Endothelial cell of hepatic sinusoid (primary cell): ENCODE measurements at regions not wholly inside any gene's neighbourhood (a gene's known extent, or its start where the extent isn't known, plus 50 kb on each side); places are given as distances from the start of the nearest gene placed in this dataset.

Experiments used
- in situ Hi-C: cut with HindIII; loops from 2 replicates; pipeline ENCODE4 v1.10.0; 2017; ENCODE audit warnings: low sequenced_read_pairs

DNA sequence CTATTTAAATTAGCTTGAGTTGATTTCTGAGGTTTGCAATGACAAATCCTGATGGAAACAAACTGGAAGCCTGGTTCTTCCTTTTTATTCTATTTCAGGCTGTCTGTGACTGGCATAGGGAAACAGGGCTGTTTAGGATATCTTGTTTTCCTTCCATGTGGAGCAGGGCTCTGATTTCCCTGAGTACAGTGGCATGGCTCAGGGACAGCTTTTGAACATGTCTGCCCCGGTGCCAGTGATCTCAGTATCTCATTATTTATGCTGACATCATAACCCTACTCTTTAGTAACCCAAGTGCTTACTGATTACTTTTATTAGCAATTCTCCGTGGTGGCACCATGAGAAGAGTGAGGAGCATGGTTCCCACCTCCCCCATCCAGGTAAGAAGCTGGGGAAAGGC is 720.3 kb downstream of the GALR1 start:
- in situ Hi-C loops: loop anchor here (5.0 kb wide), 1 partner anchor 53 kb away; no protein-coding TSS in a partner anchor

DNA sequence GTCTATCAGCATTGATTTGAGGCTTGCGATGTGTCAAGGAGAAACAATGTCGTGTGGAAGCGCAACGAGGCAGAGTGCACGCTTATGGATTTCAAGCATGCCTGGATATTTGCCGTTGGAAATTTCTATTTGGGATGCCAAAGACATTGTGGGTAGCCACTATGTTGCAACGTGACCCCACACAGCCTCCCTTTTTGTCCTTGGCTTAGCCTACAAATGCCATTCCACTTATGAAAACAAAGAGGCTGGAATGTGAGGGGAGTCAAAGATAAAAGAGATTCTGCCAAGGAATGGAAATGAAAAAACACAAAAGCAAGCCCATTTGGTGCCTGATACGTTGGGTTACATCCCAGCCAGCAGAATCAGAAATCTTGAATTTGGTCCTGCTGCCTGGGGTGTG is 721.2 kb downstream of the GALR1 start:
- in situ Hi-C loops: loop anchor here (5.0 kb wide), 1 partner anchor 54 kb away; no protein-coding TSS in a partner anchor

DNA sequence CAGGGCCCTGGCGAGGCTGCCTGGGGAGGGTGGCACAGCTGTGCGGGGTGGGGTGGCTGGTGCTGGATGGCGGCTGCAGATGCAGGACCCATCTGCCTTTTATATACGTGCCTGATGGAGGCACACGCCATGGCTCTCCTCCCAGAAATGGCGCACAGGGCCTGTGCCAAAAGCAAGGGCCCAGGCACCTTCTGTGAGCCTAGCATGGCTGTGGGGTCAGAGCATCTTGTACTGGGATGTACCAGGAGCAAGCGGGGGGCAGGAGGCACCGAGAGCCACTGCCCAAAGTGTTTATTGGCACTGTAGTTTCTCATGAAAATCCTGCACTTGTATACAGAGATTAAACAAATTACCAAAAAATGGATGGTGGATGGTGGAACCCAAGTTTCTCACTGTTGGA is 724.1 kb downstream of the GALR1 start:
- in situ Hi-C loops: loop anchor here (5.0 kb wide), 1 partner anchor 56 kb away; no protein-coding TSS in a partner anchor

DNA sequence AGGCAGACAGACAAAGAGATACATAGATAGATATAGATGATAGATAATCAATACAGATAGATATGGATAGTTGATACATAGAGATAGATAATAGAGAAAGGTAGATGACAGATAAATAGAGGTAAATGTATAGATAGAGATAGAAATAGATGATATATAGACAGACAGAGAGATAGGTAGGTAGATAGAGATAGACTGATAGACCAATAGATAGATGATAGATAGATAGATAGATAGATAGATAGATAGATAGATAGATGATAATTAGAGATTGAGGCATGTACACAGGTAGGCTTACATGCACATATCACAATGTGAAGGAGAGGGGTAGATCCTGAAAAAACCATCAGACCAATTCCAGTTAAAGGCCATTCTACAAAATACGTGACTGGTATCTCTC is 724.7 kb downstream of the GALR1 start:
- in situ Hi-C loops: loop anchor here (5.0 kb wide), 1 partner anchor 57 kb away; no protein-coding TSS in a partner anchor

DNA sequence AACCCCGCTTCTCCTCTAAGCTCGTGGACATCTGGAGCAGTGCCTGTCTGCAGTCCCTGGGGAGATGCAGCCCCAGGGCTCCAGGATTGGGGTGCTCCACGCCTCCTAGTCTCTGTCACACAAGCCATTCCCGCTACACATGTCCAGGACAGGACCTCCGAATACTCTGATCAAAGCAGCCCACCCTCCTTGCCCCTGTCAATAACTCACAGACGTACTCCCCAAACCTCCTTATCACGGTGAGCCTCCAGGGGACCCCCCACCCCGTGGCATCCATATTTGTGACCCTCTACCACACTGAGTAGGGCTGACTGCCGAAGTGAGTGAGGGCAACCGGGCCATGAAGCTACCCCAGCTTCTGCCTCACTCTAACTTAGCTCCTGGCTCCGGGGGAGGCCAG is 727.7 kb downstream of the GALR1 start:
- in situ Hi-C loops: no loop called here

DNA sequence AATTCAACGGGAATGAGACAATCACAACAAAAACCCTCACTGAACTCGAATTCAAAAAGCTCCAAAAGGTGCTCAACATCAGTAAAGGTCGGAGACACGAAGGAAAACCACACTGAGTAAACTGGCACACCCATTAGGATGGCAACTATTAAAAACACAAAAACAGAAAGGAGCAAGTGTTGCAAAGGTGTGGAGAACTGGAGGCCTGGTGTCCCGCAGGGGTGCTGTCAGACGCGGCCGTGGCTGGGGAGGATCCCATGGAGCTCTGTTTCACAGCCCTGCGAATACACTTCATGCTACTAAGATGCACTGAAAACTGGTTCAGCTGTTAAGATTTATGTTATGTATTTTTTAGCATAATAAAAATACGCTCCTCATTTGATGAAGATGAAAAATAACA is 730.6 kb downstream of the GALR1 start:
- in situ Hi-C loops: no loop called here

DNA sequence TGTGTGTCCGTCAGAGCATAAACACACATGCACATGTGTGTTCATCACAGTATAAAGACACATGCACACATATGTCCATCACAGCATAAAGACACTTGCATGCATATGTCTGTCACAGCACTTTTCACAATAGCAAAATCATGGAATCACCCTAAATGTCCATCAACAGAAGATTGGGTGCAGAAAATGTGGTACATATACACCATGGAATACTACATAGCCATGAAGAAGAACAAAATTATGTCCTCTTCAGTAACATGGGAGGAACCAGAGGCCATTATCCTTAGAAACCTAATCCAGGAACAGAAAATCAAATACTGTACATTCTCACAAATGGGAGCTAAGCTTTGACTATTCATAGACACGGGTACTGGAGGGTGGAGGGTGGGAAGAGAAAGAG is 732.2 kb downstream of the GALR1 start:
- in situ Hi-C loops: no loop called here

DNA sequence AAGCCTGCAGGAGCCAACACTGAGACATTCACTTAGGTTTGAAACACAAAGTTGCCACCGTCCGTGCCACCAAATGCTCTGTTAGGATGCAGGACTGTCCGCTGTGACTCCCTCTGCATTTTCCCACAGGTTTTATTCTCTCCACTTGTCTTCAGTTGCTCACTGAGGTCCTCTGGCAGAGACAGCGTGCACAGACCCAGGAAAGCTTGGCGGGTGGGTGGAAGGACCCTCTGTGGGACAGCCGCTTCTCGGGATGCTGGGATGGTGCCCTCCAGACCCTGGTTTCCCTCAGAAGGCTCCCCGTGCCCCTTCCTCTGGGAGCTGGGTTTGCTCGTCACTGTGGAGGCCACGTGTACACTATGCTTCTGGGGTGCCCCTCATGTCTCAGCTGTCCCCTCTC is 733.6 kb downstream of the GALR1 start:
- in situ Hi-C loops: no loop called here

DNA sequence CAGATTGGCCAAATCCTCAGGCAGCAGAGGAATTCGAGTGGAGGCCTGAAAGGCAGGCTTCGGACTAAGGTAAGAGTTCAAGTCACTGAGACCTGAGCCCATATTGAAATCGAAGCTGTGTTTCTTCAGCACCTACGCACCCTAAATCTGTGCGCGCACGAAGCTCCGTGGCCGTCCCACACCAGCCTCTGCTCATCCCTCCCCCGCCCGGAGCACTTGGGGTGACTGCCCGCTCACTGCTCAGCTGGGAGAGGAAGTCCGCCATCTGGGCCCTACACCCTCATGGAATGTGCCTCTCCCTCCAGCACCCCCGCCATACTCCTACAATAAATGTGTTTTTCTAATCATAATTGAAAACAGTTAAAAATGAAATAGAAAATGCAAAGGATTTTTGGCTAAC is 734.5 kb downstream of the GALR1 start:
- in situ Hi-C loops: no loop called here

DNA sequence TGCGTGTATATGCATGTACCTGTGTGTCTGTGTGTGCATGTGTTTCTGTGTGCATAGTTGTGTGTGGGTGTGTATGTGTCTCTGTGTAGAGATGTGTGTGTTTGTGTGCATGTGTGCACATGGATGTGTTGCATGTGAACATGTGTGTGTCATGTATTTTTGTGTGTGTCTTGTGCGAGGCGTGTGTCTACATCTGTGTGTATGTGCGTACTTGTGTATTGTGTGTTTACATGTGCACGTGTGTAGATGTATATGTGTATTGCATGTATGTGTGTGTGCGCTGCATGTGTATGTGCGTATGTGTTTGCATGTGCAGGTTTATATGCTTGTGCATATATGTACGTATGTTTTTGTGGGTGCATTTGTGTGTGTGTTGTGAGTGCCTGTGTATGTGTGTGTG is 735.2 kb downstream of the GALR1 start:
- in situ Hi-C loops: no loop called here

DNA sequence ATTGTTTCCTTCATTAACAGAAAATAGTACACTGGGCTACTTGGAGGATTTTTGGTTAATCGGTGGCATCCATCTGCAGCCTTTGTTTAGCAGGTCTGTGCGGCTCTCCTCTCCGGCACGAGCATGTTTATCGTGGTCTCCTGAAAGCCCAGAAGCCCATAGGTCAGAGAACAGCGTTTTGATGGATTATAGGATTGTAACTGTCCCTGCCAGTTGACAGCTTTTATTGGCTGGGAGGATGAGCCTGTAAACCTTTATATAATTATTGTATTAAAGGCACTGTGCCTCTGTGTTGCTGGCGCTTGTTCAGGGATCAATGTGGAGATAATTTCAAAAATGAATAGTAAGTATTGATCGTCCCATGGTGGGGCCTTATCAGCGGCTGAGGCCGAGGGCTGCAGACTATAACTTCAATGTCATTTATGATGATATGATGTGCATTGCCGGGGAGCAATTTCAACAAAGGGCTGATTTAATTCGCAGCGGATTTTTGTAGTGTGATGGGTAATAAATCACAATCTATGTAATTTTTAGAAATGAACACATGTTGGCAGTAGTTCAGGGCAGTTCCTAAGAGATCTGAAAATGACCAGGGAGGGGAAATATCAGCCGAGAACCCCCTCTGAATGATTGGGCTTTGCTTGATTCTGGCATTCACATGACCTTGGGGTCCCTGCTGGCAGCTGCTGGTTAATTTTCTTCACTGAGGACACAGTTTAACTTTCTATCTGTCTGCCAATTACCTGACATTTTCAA is 736.1 kb downstream of the GALR1 start:
- in situ Hi-C loops: no loop called here

DNA sequence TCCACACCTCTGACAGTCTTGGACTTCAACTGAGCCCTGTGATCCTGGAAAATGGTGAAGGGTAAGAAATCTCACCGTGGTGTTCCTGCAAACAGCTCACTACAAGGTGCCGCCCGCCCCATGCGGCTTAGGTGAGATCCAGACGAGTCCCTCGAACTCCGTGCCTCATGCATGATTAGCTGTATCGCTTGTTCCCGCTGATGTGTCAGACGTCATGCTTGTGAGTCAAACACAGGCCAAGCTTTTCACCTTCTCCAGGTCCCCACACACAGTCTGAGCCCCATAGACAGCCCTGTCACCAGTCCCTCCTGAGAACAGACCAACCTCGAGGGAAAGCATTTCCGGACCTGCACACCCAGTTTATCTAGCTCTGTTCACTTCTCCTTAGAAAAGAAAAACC is 740.5 kb downstream of the GALR1 start:
- in situ Hi-C loops: no loop called here

DNA sequence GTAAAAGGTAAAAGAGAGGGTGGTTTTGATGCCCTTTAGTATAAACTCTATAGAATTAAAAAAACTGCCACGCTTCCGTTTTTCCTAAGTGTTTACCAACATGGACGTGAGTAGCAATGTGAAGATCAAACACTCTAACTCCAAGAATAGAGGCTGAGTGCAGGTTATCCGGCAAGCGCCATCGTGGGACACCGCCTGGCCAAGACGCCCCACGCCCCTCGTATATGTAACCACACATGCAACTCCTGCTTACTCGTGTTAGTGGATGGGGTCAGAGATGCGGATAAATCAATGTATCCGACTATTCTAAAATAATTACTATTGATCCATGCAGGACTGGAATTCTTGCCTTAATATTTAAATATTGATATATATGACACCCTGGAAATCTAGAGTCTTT is 741.3 kb downstream of the GALR1 start:
- in situ Hi-C loops: no loop called here

DNA sequence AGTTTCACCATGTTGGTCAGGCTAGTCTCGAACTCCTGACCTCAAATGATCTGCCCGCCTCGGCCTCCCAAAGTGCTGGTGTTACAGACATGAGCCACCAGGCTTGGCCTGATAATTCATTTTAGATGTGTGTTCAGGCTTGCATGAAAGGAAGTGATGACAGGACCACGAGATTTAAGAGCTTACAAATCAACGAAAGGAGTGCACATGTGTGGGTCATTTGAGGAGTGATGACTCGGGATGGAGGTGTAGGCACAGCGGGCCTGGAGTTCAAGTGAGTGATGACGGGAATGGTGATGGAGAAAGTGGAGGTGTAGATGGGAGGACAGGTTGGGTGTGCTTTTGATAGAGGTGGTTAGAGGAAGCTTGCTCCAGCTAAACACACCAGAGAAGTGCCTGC is 742.4 kb downstream of the GALR1 start:
- in situ Hi-C loops: no loop called here

DNA sequence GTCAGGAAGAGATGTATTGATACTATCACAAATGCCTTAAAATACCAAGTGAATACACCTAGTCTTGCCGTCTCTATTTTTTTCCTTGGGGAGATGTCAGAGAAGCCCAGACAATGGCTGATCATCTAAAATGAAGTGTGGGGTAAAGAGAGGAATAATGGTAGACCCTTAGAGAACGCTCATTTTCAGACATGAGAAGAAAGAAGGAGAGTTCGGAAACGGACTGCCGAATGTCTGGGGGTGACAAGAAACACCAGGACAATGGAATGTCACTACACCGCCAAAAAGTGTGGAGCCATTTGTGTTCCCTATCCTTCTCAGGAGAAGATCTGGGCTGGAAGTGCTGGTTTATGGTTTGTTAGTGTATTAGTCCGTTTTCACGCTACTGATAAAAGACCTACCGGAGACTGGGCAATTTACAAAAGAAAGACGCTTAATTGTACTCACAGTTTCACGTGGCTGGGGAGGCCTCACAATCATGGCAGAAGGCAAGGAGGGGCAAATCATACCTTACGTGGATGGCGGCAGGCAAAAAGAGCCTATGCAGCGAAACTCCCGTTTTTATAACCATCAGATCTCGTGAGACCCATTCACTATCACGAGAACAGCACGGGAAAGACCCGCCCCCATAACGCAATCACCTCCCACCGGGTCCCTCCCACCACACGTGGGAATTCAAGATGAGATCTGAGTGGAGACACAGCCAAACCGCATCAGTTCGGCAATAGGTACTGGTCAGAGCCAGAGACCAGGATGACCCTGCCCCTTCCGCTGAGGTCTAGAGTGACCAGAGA is 743.7 kb downstream of the GALR1 start:
- in situ Hi-C loops: no loop called here

DNA sequence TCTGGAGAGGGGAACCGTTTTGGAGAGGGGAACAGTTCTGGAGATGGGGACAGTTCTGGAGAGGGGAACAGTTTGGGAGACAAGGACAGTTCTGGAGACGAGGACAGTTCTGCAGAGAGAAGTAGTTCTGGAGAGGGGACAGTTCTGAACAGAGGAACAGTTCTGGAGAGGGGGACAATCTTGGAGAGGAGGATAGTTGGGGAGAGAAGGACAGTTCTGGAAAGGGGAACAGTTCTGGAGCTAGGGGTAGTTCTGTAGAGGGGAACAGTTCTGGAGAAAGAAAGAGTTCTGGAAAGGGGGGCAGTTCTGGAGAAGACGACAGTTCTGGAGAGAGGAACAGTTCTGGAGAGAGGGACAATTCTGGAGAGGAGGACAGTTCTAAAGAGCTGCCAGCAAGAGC is 745.9 kb downstream of the GALR1 start:
- in situ Hi-C loops: no loop called here

DNA sequence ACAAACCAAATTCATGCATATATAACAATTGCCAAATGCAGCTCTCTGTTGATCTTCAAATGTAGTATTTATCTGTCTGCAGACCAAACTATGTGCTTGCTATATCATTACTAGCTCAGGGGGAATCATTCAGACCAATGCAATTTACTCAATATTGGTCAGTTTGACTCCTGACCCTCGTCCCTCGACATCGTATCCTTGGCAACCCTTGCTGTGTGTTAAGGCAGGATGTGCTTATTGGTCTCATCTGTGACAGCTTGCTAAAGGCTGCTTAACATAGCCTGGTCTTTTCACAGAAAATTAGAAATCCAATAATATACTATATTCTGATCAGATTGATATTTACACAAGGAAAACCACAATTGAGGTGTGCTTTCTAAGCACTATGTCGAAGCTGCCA is 747.1 kb downstream of the GALR1 start:
- in situ Hi-C loops: no loop called here

DNA sequence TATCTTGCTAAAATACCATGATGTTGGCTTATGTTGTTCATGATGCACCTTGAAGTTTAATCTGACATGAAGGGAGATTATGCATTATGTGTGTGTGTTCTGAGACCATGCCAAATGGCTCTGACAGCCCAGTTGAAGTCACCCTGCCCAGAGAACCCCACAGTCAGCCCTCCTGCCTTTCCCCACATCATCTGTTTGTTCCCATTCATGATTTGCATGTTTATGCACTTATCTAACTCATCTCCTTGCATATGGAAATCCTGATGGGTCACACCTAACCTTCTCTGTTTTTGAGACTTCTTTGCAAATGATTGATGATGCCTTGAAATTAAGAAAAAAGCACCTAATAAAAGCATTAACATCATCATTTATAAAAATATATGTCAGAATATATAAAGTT is 752.2 kb downstream of the GALR1 start:
- in situ Hi-C loops: no loop called here

DNA sequence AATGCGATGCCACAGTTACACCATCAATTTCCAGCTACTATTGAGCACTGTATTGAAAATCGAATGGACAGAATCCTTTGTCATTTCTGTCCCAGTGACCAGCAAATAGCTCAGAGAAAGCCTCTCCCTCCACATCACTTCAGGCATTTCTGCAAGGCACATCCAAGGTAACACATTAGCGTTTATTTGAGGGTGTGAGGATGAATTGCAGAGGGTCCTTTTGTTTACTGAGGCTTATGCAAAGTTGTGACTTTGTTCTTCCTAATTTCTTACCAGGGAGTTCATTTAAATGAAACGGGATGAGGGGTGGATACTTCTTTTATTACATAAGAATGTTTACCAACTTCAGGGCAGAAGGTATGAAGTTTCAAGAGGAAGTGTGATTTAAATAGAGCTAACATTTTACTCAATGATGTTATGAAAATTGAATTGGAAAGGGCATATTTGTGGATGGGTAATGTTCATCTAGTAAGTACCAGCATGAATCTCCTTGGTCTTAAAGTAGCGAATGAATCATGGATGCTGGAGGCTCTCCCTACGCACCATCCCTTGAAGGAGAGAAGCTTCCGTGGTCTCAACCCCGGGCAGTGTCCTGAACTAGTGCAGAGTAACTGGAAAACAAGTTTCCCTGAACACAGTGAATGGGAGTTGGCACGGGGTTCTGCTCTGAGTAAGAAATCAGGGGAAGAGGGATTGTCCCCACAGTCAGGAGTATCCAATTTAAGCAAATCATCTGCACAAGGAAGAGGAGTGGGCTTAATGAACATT is 756.5 kb downstream of the GALR1 start:
- in situ Hi-C loops: no loop called here

DNA sequence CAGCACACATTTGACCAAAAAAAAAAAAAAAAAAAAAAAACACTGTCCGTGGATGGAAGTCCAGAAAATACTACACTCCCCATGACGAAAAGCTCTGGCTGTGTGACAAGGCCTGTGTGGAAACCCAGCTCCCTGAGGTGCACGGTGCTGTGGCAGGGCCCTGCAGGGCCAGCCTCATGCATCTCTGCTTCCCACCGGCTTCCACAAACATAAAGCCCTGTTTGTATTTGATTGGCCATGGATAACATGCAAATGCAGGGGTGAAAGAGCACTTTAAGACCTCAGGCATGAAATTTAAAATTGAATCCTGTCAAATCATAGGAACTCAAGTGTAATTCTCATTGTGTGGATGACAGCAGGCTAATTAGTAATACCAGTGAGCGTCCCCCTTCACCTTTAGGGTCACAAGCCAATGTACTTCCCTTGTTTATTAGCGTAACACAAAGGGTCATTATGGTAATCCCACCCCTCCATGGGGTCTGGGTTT is 757.2 kb downstream of the GALR1 start:
- in situ Hi-C loops: no loop called here

DNA sequence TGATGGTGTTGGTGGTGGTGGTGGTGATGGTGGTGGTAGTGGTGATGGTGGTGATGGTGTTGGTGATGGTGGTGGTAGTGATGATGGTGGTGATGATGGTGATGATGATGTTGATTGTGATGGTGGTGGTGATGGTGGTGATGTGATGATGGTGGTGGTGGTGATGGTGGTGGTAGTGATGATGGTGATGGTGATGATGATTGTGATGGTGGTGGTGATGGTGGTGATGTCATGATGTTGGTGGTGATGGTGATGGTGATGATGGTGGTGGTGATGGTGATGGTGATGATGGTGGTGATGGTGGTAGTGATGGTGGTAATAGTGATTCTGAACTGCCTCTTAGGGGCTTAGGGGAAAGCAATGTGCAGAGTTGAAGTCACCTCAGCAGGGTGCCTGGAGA is 760.7 kb downstream of the GALR1 start:
- in situ Hi-C loops: no loop called here
